Gastrocnemius medialis (tissue), 4 donors: ENCODE measurements at regions not wholly inside any gene's neighbourhood (a gene's known extent, or its start where the extent isn't known, plus 50 kb on each side); places are given as distances from the start of the nearest gene placed in this dataset.

Source experiments
- POLR2A ChIP-seq, 2 donors: fragments of 450-650 bp; IDR thresholded peaks; one replicate each; pipeline ENCODE4 v1.6.1; 2017; ENCODE audit warnings: antibody characterized with exemption in 2 of 2, mild to moderate bottlenecking in 2 of 2, moderate library complexity in 2 of 2
- TF ChIP-seq, protein P1 (sequence below), 5 experiments: fragments of 450-650 bp in 3 of 5; fragments of 200-600 bp in 2 of 5; sonication (generic) in 2 of 5; IDR thresholded peaks in 4 of 5; conservative IDR thresholded peaks in 1 of 5; 1 replicate in 4 of 5; 2 replicates in 1 of 5; pipeline ENCODE4 v1.5.1; 2016 to 2019; ENCODE audit warnings: antibody characterized with exemption in 5 of 5, mild to moderate bottlenecking in 3 of 5, moderate library complexity in 3 of 5

DNA sequence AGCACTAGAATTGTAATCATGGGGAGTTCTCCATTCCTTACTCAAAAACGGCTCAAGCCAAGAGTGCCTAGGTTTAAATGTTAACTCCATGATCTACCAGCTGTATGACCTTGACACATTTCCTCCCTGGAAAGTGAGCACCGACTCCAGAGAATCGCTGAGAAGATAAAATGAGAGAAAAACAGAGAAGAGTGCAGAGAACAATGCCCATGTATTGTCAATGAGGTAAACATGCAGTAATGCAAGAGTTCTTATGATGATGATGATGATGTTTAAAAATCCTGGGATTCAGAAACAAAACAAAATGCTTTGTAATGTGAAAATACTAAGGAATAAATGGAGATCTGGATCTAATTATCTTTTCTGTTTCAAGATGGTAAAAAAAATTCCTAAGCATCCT is 64.8 kb upstream of the BEND6 start:
- TF ChIP-seq, protein P1, sequence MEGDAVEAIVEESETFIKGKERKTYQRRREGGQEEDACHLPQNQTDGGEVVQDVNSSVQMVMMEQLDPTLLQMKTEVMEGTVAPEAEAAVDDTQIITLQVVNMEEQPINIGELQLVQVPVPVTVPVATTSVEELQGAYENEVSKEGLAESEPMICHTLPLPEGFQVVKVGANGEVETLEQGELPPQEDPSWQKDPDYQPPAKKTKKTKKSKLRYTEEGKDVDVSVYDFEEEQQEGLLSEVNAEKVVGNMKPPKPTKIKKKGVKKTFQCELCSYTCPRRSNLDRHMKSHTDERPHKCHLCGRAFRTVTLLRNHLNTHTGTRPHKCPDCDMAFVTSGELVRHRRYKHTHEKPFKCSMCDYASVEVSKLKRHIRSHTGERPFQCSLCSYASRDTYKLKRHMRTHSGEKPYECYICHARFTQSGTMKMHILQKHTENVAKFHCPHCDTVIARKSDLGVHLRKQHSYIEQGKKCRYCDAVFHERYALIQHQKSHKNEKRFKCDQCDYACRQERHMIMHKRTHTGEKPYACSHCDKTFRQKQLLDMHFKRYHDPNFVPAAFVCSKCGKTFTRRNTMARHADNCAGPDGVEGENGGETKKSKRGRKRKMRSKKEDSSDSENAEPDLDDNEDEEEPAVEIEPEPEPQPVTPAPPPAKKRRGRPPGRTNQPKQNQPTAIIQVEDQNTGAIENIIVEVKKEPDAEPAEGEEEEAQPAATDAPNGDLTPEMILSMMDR (IDR thresholded peaks at IDR 0.05 in 4 of 5, conservative IDR thresholded peaks at IDR 0.05 in 1 of 5), result no peak
- TF ChIP-seq POLR2A (IDR thresholded peaks at IDR 0.05), result no peak
